IPS DF 6.9 (cell line): ENCODE measurements at regions not wholly inside any gene's neighbourhood (a gene's known extent, or its start where the extent isn't known, plus 50 kb on each side); places are given as distances from the start of the nearest gene placed in this dataset.

ENCODE experiments used
- DNase-seq: peaks from one replicate; pipeline ENCODE4 v3.0.0-alpha.2; 2013; ENCODE audit warnings: low read depth, low spot score
- H3K27ac ChIP-seq: one replicate; pipeline ENCODE4 v1.5.1; 2013; ENCODE audit warnings: low read length, control low read depth
- H3K27me3 ChIP-seq: 2 replicates; pipeline ENCODE4 v1.6.1; 2013; ENCODE audit warnings: mild to moderate bottlenecking, low read length; ENCODE audit not compliant: control insufficient read depth, insufficient read depth
- H3K36me3 ChIP-seq: 2 replicates; pipeline ENCODE4 v1.6.1; 2013; ENCODE audit warnings: low read length; ENCODE audit not compliant: control insufficient read depth, insufficient read depth
- H3K4me1 ChIP-seq: 2 replicates; pipeline ENCODE4 v1.6.1; 2013; ENCODE audit warnings: low read length; ENCODE audit not compliant: control insufficient read depth, insufficient read depth
- H3K4me3 ChIP-seq: 2 replicates; pipeline ENCODE4 v1.5.1; 2013; ENCODE audit warnings: mild to moderate bottlenecking, low read length
- H3K9me3 ChIP-seq: 2 replicates; pipeline ENCODE4 v1.6.1; 2013; ENCODE audit warnings: low read length, inconsistent platforms; ENCODE audit not compliant: control insufficient read depth, insufficient read depth
- WGBS: extraction: QIAGEN DNeasy Blood & Tissue Kit; methylation state at CpG from one replicate; pipeline ENCODE4 v1.1.7; 2013; ENCODE audit warnings: mixed read lengths, missing lambda C conversion rate; ENCODE audit not compliant: insufficient read length, insufficient coverage; 5-methylcytosine and 5-hydroxymethylcytosine counted together

- Histone ChIP-seq H3K9me3 (no peaks in the 10 kb centered on the region), H3K27ac (no peak overlapping the region), H3K4me1 (no peaks in the 10 kb centered on the region), H3K4me3 (no peak overlapping the region), H3K27me3 (no peaks in the 10 kb centered on the region), H3K36me3 (no peaks in the 10 kb centered on the region)
- DNase-seq = no peak
- no CpG with 5 or more reads among the region's 1 CpG for WGBS
These were observed 319.4 kb upstream of the RASGRP1 start for GRCh38 chr15:38883987-38884386.

- WGBS = no CpG with 5 or more reads among the region's 3 CpGs
- Histone ChIP-seq H3K4me1 (no peaks in the 10 kb centered on the region), H3K36me3 (no peaks in the 10 kb centered on the region), H3K27me3 (no peaks in the 10 kb centered on the region), H3K9me3 (no peaks in the 10 kb centered on the region), H3K27ac (no peak overlapping the region), H3K4me3 (no peak overlapping the region)
- no peak for DNase-seq
These were observed 320.4 kb upstream of the RASGRP1 start for GRCh38 chr15:38885001-38885400.

GRCh38 chr15:38885471-38885952 lies 320.9 kb upstream of the RASGRP1 start:
- no peaks in the 10 kb centered on the region for H3K36me3 ChIP-seq
- no peaks in the 10 kb centered on the region for H3K4me1 ChIP-seq
- H3K27ac ChIP-seq = no peak overlapping the region
- no peak for DNase-seq
- no CpG with 5 or more reads among the region's 4 CpGs for WGBS
- H3K4me3 ChIP-seq = no peak overlapping the region
- no peaks in the 10 kb centered on the region for H3K9me3 ChIP-seq
- H3K27me3 ChIP-seq = no peaks in the 10 kb centered on the region

GRCh38 chr15:38886315-38887163 lies 321.9 kb upstream of the RASGRP1 start:
- H3K36me3 ChIP-seq = no peaks in the 10 kb centered on the region
- no peaks in the 10 kb centered on the region for H3K27me3 ChIP-seq
- no peak overlapping the region for H3K27ac ChIP-seq
- H3K4me3 ChIP-seq = no peak overlapping the region
- WGBS = no CpG with 5 or more reads among the region's 2 CpGs
- H3K9me3 ChIP-seq = no peaks in the 10 kb centered on the region
- no peak for DNase-seq
- H3K4me1 ChIP-seq = no peaks in the 10 kb centered on the region

GRCh38 chr15:38888701-38889221 lies 324.1 kb upstream of the RASGRP1 start:
- no peaks in the 10 kb centered on the region for H3K27me3 ChIP-seq
- WGBS = no CpG with 5 or more reads among the region's 5 CpGs
- no peak overlapping the region for H3K27ac ChIP-seq

GRCh38 chr15:38890194-38890593 lies 325.6 kb upstream of the RASGRP1 start:
- Histone ChIP-seq H3K9me3 (no peaks in the 10 kb centered on the region), H3K36me3 (no peaks in the 10 kb centered on the region), H3K4me3 (no peak overlapping the region), H3K4me1 (no peaks in the 10 kb centered on the region), H3K27ac (no peak overlapping the region), H3K27me3 (no peaks in the 10 kb centered on the region)
- WGBS = no CpG with 5 or more reads among the region's 3 CpGs
- no peak for DNase-seq

More at GRCh38 chr15:38888701-38889221, 324.1 kb upstream of the RASGRP1 start:
- no peak for DNase-seq
- no peaks in the 10 kb centered on the region for H3K4me1 ChIP-seq
- H3K9me3 ChIP-seq = no peaks in the 10 kb centered on the region
- no peak overlapping the region for H3K4me3 ChIP-seq
- no peaks in the 10 kb centered on the region for H3K36me3 ChIP-seq

- Histone ChIP-seq H3K36me3 (no peaks in the 10 kb centered on the region), H3K4me1 (no peaks in the 10 kb centered on the region), H3K4me3 (no peak overlapping the region), H3K27ac (no peak overlapping the region), H3K9me3 (no peaks in the 10 kb centered on the region), H3K27me3 (no peaks in the 10 kb centered on the region)
- DNase-seq = no peak
These were observed 329.3 kb upstream of the RASGRP1 start for GRCh38 chr15:38893925-38894242.

- H3K4me1 ChIP-seq = no peaks in the 10 kb centered on the region
- no peaks in the 10 kb centered on the region for H3K36me3 ChIP-seq
- H3K27ac ChIP-seq = no peak overlapping the region
- WGBS = no CpG with 5 or more reads among the region's 2 CpGs
- no peak for DNase-seq
- no peaks in the 10 kb centered on the region for H3K9me3 ChIP-seq
- H3K27me3 ChIP-seq = no peaks in the 10 kb centered on the region
- H3K4me3 ChIP-seq = no peak overlapping the region
These were observed 329.8 kb upstream of the RASGRP1 start for GRCh38 chr15:38894243-38894948.

- DNase-seq = no peak
- no peaks in the 10 kb centered on the region for H3K4me1 ChIP-seq
- no peaks in the 10 kb centered on the region for H3K27me3 ChIP-seq
- no peak overlapping the region for H3K4me3 ChIP-seq
- H3K27ac ChIP-seq = no peak overlapping the region
- no peaks in the 10 kb centered on the region for H3K9me3 ChIP-seq
- WGBS = no CpG with 5 or more reads among the region's 5 CpGs
- H3K36me3 ChIP-seq = no peaks in the 10 kb centered on the region
These were observed 331.0 kb upstream of the RASGRP1 start for GRCh38 chr15:38895326-38896255.

GRCh38 chr15:38896647-38897046 lies 332.0 kb upstream of the RASGRP1 start:
- Histone ChIP-seq H3K27me3 (no peaks in the 10 kb centered on the region), H3K4me1 (no peaks in the 10 kb centered on the region), H3K9me3 (no peaks in the 10 kb centered on the region), H3K36me3 (no peaks in the 10 kb centered on the region), H3K27ac (no peak overlapping the region), H3K4me3 (no peak overlapping the region)
- WGBS = no CpG with 5 or more reads among the region's 1 CpG
- no peak for DNase-seq
